GM10266 (cell line): ENCODE measurements at regions not wholly inside any gene's neighbourhood (a gene's known extent, or its start where the extent isn't known, plus 50 kb on each side); places are given as distances from the start of the nearest gene placed in this dataset.
"Not testable (repeated sequence)": the region's sequence is repeated elsewhere in the genome, so short reads cannot be mapped to it uniquely, and the experiment has no call there.

Experiments
- DNase-seq: peaks from one replicate; pipeline ENCODE4 v3.0.0; 2012; ENCODE audit errors: extremely low spot score
- TF ChIP-seq, protein P1 (sequence below): IDR thresholded peaks from 2 replicates; pipeline ENCODE4 v1.5.1; 2012; ENCODE audit warnings: mild to moderate bottlenecking, low read depth; ENCODE audit not compliant: control insufficient read depth, insufficient read depth; ENCODE audit errors: missing control alignments

- no peak for DNase-seq
Measured at GRCh38 chr13:74250738-74251190, 116.6 kb upstream of the KLF12 start.

GRCh38 chr13:74248477-74248876 lies 114.3 kb upstream of the KLF12 start:
- TF ChIP-seq, protein P1, sequence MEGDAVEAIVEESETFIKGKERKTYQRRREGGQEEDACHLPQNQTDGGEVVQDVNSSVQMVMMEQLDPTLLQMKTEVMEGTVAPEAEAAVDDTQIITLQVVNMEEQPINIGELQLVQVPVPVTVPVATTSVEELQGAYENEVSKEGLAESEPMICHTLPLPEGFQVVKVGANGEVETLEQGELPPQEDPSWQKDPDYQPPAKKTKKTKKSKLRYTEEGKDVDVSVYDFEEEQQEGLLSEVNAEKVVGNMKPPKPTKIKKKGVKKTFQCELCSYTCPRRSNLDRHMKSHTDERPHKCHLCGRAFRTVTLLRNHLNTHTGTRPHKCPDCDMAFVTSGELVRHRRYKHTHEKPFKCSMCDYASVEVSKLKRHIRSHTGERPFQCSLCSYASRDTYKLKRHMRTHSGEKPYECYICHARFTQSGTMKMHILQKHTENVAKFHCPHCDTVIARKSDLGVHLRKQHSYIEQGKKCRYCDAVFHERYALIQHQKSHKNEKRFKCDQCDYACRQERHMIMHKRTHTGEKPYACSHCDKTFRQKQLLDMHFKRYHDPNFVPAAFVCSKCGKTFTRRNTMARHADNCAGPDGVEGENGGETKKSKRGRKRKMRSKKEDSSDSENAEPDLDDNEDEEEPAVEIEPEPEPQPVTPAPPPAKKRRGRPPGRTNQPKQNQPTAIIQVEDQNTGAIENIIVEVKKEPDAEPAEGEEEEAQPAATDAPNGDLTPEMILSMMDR, result no peak
- DNase-seq, result no peak

More at GRCh38 chr13:74250738-74251190, 116.6 kb upstream of the KLF12 start:
- TF ChIP-seq, protein P1, result no peak

DNA sequence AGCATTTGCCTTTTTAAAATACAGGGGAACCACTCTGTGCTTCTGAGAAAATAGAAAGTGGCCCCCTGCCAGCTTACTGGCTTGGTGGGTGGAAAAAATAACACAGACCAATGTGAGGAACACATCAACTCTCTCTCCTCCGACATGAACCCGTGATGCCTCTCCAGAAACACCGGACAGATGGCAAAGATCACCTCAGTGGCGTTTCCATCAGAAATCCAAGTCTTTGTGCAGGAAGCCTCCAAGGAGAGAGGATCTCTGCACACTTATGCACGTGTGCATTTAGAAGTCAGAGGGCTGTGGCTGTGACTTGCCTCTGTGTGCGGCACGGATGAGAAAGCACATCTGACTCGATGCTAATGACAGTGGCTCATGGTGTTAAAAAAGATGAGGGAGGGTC lies 112.3 kb upstream of the KLF12 start:
- TF ChIP-seq, protein P1, result no peak
- no peak for DNase-seq

DNA sequence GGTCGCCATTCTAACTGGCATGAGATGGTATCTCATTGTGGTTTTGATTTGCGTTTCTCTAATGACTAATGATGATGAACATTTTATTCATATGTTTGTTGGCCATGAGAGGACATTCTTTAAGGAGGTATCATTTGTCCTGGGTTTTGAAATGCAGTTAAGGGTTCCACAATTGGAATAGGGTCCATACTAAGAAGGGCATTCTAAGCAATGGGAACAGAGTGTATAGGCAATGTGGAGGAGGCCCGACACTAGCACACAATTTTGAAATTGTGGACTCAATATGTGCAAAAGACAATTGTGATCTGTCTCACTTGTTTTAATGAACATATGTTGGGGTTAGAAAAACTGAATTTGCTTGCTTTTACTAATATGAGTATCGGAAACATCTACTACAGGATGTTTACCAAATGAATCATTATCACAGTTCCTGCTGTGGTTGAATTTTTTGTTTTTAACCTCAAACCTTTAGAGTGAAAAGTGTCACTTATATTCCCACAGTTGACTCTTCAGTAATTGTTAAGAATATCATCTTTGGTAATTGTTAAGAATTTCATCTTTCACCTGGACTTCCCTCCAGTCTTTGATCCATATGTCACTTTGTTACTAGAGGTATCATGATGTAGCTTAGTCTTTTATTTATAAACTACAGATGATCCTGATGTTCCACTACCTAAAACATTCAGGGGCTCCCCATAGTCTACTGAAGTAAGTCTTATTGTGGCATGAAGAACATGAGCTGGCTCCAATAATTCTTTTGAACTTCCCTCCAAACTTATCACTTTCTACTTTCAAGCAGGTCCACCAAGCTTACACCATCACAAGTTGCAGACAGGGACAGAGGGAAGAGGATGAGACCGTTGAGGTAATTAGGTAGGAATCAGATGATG lies 109.7 kb upstream of the KLF12 start:
- no peak for DNase-seq
- TF ChIP-seq, protein P1, result no peak

GRCh38 chr13:74241343-74241742 lies 107.1 kb upstream of the KLF12 start:
- not testable (repeated sequence) for DNase-seq

DNA sequence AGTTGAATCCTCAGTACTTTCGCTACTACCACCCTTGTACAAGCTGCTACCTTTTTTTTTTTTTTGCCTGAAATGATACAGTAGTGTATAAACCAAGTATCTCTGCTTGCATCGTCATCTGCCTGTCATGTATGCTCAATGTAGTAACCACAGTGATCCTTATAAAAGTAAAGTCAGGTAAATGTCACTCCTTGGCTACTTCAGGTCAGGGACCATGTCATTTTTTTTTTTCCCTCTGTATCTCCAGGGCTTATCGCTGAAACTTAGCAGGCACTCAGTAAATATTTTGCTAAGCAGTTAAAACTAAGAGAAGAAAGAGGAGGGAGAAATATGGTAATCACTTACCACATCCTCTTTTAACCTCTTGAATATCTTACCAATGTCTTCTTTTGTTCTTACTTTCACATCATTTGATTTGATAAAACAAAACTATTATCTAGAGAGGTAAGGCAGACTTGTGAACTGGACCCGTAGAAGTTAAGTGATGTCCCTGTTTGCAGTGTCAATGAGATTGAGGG lies 96.8 kb upstream of the KLF12 start:
- TF ChIP-seq, protein P1, result no peak
- no peak for DNase-seq

DNA sequence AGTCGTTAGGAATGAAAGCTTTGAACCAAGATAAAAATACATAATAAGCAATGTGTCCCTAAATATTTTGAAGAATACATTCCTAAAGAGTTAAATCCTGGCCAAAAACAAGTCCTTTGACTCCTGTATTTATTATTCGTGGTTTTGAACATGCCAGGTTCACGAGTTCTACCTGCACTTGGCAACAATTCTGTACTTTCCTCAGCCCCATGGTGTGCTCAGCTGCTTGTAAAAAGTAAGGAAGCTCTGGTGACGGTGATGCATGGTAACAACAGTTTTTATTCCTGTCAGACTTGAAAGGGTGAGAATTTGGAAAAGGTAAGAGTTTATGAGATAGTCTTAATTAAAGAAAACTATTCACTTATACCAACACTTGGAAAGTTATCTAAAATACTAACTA lies 95.0 kb upstream of the KLF12 start:
- TF ChIP-seq, protein P1, result no peak
- DNase-seq, result no peak
